Kidney (tissue), 13 donors: ENCODE measurements at regions not wholly inside any gene's neighbourhood (a gene's known extent, or its start where the extent isn't known, plus 50 kb on each side); places are given as distances from the start of the nearest gene placed in this dataset.

Experiments used
- DNase-seq, 5 donors: peaks; one replicate each; pipeline ENCODE4 v3.0.0-alpha.2; 2013 to 2020
- FAIRE-seq: peaks from 2 replicates; lab custom pipeline; 2012; peaks lifted over from hg19 to GRCh38; lab: Jason Lieb, UNC
- H3K27ac ChIP-seq, 2 donors: one replicate each; pipeline ENCODE4 v1.7.0; 2013; ENCODE audit warnings: low read depth in 2 of 2, low read length in 2 of 2, inconsistent platforms in 1 of 2
- H3K27me3 ChIP-seq: one replicate; pipeline ENCODE4 v1.7.1; 2013; ENCODE audit warnings: low read length, inconsistent platforms; ENCODE audit not compliant: control insufficient read depth, insufficient read depth
- H3K36me3 ChIP-seq, 3 donors: one replicate each; pipeline versions ENCODE4 v1.7.0 to v1.7.1; 2013; ENCODE audit warnings: low read length in 3 of 3, control low read depth in 1 of 3, inconsistent platforms in 1 of 3; ENCODE audit not compliant: insufficient read depth in 3 of 3, control insufficient read depth in 2 of 3
- H3K4me1 ChIP-seq, 3 donors: one replicate each; pipeline versions ENCODE4 v1.7.0 to v1.7.1; 2013; ENCODE audit warnings: low read length in 3 of 3, inconsistent platforms in 1 of 3, low read depth in 1 of 3; ENCODE audit not compliant: control insufficient read depth in 2 of 3, insufficient read depth in 2 of 3
- H3K4me3 ChIP-seq, 3 donors: one replicate each; pipeline versions ENCODE4 v1.7.0 to v1.8.1; 2013; ENCODE audit warnings: low read length in 3 of 3, control low read depth in 1 of 3, inconsistent platforms in 1 of 3
- H3K9ac ChIP-seq, 3 donors: one replicate each; pipeline versions ENCODE4 v1.7.0 to v1.7.1; 2013; ENCODE audit warnings: low read length in 3 of 3, control low read depth in 1 of 3, inconsistent platforms in 1 of 3
- H3K9me3 ChIP-seq, 3 donors: one replicate each; pipeline versions ENCODE4 v1.7.0 to v1.7.1; 2013; ENCODE audit warnings: low read length in 3 of 3, control low read depth in 1 of 3, inconsistent platforms in 1 of 3; ENCODE audit not compliant: control insufficient read depth in 2 of 3, insufficient read depth in 1 of 3
- intact Hi-C: fragments of 100-400 bp; cut with DNase I; formaldehyde crosslinking; loops from one replicate; pipeline ENCODE4 v1.11.1; 2022
- TF ChIP-seq, protein P1 (sequence below): IDR thresholded peaks from 3 replicates; pipeline ENCODE4 v1.5.1; 2012; ENCODE audit warnings: mild to moderate bottlenecking, moderate library complexity, borderline replicate concordance; ENCODE audit not compliant: insufficient read depth; ENCODE audit errors: extremely low read depth
- donor health status: control.
- donor health status: control.
- donor health status: control.
- donor health status: control.
- donor health status: control.
- donor health status: DM: yes; HTN: yes; CAD: no.
- donor health status: Normal renal cell carcinoma (clear cell type).

DNA sequence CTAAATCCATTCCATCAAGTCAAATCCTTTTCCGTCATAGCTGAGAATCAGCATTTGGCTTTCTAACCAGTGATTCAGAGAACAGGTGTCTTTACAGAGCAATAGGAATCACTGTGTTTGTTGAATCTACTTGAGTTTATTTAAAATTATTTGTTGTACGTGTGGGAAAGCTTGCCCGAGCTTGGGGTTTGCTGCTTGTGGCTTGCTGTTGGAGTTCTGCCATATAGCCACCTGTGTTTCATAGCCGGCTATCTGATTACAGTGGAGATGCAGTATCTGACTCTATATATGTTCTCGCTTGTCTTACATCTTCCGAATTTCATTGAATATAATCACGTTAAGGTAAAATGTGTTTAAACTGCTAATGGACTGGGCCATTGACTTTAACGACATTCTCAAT lies 274.3 kb upstream of the MKI67 start:
- no peaks in the 10 kb centered on the region for H3K4me1 ChIP-seq
- H3K4me3 ChIP-seq = no peak overlapping the region
- no peak overlapping the region for H3K27ac ChIP-seq
- no peak overlapping the region for H3K9ac ChIP-seq
- H3K36me3 ChIP-seq = no peaks in the 10 kb centered on the region
- TF ChIP-seq, protein P1, sequence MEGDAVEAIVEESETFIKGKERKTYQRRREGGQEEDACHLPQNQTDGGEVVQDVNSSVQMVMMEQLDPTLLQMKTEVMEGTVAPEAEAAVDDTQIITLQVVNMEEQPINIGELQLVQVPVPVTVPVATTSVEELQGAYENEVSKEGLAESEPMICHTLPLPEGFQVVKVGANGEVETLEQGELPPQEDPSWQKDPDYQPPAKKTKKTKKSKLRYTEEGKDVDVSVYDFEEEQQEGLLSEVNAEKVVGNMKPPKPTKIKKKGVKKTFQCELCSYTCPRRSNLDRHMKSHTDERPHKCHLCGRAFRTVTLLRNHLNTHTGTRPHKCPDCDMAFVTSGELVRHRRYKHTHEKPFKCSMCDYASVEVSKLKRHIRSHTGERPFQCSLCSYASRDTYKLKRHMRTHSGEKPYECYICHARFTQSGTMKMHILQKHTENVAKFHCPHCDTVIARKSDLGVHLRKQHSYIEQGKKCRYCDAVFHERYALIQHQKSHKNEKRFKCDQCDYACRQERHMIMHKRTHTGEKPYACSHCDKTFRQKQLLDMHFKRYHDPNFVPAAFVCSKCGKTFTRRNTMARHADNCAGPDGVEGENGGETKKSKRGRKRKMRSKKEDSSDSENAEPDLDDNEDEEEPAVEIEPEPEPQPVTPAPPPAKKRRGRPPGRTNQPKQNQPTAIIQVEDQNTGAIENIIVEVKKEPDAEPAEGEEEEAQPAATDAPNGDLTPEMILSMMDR = no peak
- peaks cover 0 to 7% (median 5%) of the 10 kb centered on the region in 3 donors for H3K9me3 ChIP-seq
- FAIRE-seq (no peak), DNase-seq (no peak)
- no peaks in the 10 kb centered on the region for H3K27me3 ChIP-seq
- intact Hi-C loops = no loop called here

DNA sequence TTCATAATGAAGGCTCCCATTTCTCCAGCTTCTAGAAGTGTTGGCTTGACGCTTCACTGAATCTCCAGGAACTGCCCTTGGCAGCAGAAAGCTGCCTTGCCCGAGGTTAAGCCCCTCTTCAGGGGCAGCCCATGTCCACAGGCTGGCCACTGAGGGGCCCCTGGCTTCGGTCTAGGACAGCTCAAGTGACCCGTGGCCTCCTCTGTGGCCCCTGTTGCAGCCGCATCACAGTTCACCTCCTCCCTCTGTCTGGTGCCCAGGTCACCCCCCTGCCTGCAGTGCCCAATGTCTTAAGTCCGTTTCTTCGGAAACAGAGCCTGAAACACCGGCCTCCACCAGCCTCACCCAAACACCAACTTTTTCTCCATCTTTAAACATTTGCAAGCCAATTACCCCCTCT lies 279.2 kb upstream of the MKI67 start:
- Histone ChIP-seq H3K4me1 (no peaks in the 10 kb centered on the region), H3K36me3 (no peaks in the 10 kb centered on the region), H3K4me3 (no peak overlapping the region), H3K9ac (no peak overlapping the region), H3K27ac (no peak overlapping the region), H3K27me3 (no peaks in the 10 kb centered on the region), H3K9me3 (peaks cover 0 to 7% (median 5%) of the 10 kb centered on the region in 3 donors)
- TF ChIP-seq, protein P1 = no peak
- DNase-seq (no peak), FAIRE-seq (no peak)
- intact Hi-C loops = no loop called here

DNA sequence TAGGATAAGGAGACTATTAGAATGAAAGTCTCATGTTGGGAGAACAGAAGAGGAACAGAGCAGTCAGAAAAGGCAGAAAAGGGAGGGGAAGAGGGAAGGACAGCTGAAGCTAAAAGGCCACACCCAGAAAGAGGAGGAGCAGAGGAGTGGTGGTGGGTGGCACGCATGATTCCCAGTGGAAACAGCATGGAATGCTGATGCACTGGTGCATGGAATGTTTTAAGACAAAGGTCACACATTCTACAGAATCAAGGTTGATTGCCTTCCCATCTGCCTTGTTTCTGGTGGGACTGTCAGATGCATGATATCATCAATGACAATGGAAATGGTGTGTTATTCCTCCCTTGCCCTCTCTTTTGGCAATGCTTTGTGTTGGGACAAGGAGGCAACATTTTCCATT lies 285.4 kb upstream of the MKI67 start:
- H3K9me3 ChIP-seq = no peaks in the 10 kb centered on the region
- intact Hi-C loops = no loop called here
- peak in 1 of 5 donors; percentile 26 for DNase-seq
- no peaks in the 10 kb centered on the region for H3K27me3 ChIP-seq
- no peak overlapping the region for H3K27ac ChIP-seq
- H3K36me3 ChIP-seq = no peaks in the 10 kb centered on the region
- FAIRE-seq = no peak
- no peaks in the 10 kb centered on the region for H3K4me1 ChIP-seq
- H3K4me3 ChIP-seq = no peak overlapping the region
- TF ChIP-seq, protein P1 = no peak
- H3K9ac ChIP-seq = no peak overlapping the region

DNA sequence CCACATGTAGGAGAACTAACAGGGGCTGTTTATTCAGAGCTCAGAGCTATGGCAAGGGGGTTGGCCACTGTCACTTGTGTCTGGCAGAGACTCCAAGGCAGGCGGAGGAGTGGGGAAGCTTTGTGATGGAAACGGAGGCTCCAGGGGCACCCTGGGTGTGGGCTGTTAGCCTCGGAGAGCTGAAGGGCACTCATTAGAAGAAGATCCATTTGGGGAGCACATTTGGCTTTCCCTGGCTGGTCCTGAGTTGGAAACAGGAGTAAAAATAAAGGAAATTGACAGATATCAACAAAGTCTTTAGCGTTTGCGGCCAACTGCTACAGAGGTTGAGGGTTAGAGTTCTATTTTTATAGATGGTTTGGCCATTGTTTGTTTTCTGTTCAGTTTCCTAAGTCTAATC lies 288.3 kb upstream of the MKI67 start:
- H3K9me3 ChIP-seq = no peaks in the 10 kb centered on the region
- H3K4me1 ChIP-seq = no peaks in the 10 kb centered on the region
- no peak overlapping the region for H3K27ac ChIP-seq
- no peaks in the 10 kb centered on the region for H3K27me3 ChIP-seq
- no peaks in the 10 kb centered on the region for H3K36me3 ChIP-seq
- intact Hi-C loops = no loop called here
- DNase-seq = no peak
- no peak overlapping the region for H3K9ac ChIP-seq
- TF ChIP-seq, protein P1 = no peak
- FAIRE-seq = no peak
- H3K4me3 ChIP-seq = no peak overlapping the region
